ENCODE measurements at regions not wholly inside any gene's neighbourhood (a gene's known extent, or its start where the extent isn't known, plus 50 kb on each side); places are given as distances from the start of the nearest gene placed in this dataset.

- CTCF ChIA-PET: no interaction called here
- no peaks in the 10 kb centered on the region for H4K20me1 ChIP-seq (ENCODE audit: insufficient read depth)
- no peak for TF ChIP-seq CTCF (conservative IDR thresholded peaks at IDR 0.05)
- no peak for TF ChIP-seq EZH2 (IDR thresholded peaks at IDR 0.05; ENCODE audit: low read depth)
- H3F3A ChIP-seq (ENCODE audit: insufficient read depth, low read depth): no peaks in the 10 kb centered on the region
- H3K4me3 ChIP-seq: no peak overlapping the region
- intact Hi-C loops (cut with micrococcal nuclease; ENCODE audit: unreplicated experiment): no loop called here
- no peak overlapping the region for H3K27ac ChIP-seq
- no peaks in the 10 kb centered on the region for H3K36me3 ChIP-seq (ENCODE audit: low read depth)
- no peaks in the 10 kb centered on the region for H3K79me2 ChIP-seq (ENCODE audit: low read depth)
- no peaks in the 10 kb centered on the region for H3K9me3 ChIP-seq (ENCODE audit: insufficient read depth, low read depth)
- no peak overlapping the region for H3K4me2 ChIP-seq
- POLR2A ChIA-PET (ENCODE audit: unreplicated experiment): no interaction called here
- BruUV-seq (replicated peaks): no TSS peak
- H2AFZ ChIP-seq: no peak overlapping the region
- no peak for DNase-seq
- no peaks in the 10 kb centered on the region for H3K4me1 ChIP-seq (replicated peaks; ENCODE audit: insufficient read depth)
- no peaks in the 10 kb centered on the region for H3K9me2 ChIP-seq (ENCODE audit: insufficient read depth)
- H3K27me3 ChIP-seq (ENCODE audit: insufficient read depth, low read depth): no peaks in the 10 kb centered on the region
Observed at GRCh38 chr4:112819729-112820128, 182.8 kb downstream of the LARP7 start.

- no peak overlapping the region for H3K27ac ChIP-seq
- H3K79me2 ChIP-seq (ENCODE audit: low read depth): no peaks in the 10 kb centered on the region
- no peak overlapping the region for H2AFZ ChIP-seq
- H4K20me1 ChIP-seq (ENCODE audit: insufficient read depth): no peaks in the 10 kb centered on the region
- no peak for DNase-seq
- no peaks in the 10 kb centered on the region for H3K9me2 ChIP-seq (ENCODE audit: insufficient read depth)
- no peak overlapping the region for H3K4me3 ChIP-seq
- CTCF ChIA-PET: no interaction called here
- POLR2A ChIA-PET (ENCODE audit: unreplicated experiment): no interaction called here
- H3K9me3 ChIP-seq (ENCODE audit: insufficient read depth, low read depth): no peaks in the 10 kb centered on the region
- TF ChIP-seq EZH2 (IDR thresholded peaks at IDR 0.05; ENCODE audit: low read depth): no peak
- TF ChIP-seq CTCF (conservative IDR thresholded peaks at IDR 0.05): no peak
- no TSS peak for BruUV-seq (replicated peaks)
- H3K36me3 ChIP-seq (ENCODE audit: low read depth): no peaks in the 10 kb centered on the region
- H3K4me1 ChIP-seq (replicated peaks; ENCODE audit: insufficient read depth): no peaks in the 10 kb centered on the region
- intact Hi-C loops (cut with micrococcal nuclease; ENCODE audit: unreplicated experiment): no loop called here
- H3K27me3 ChIP-seq (ENCODE audit: insufficient read depth, low read depth): no peaks in the 10 kb centered on the region
- H3K4me2 ChIP-seq: no peak overlapping the region
- H3F3A ChIP-seq (ENCODE audit: insufficient read depth, low read depth): no peaks in the 10 kb centered on the region
Observed at GRCh38 chr4:112823156-112823555, 186.2 kb downstream of the LARP7 start.

GRCh38 chr4:112823606-112824005, 186.7 kb downstream of the LARP7 start:
- DNase-seq: no peak
- BruUV-seq (replicated peaks): no TSS peak
- Histone ChIP-seq H3K9me2 (ENCODE audit: insufficient read depth) (no peaks in the 10 kb centered on the region), H2AFZ (no peak overlapping the region), H4K20me1 (ENCODE audit: insufficient read depth) (no peaks in the 10 kb centered on the region), H3K9me3 (ENCODE audit: insufficient read depth, low read depth) (no peaks in the 10 kb centered on the region), H3K79me2 (ENCODE audit: low read depth) (no peaks in the 10 kb centered on the region), H3K27ac (no peak overlapping the region), H3K27me3 (ENCODE audit: insufficient read depth, low read depth) (no peaks in the 10 kb centered on the region), H3K4me2 (no peak overlapping the region), H3K36me3 (ENCODE audit: low read depth) (no peaks in the 10 kb centered on the region), H3K4me1 (replicated peaks; ENCODE audit: insufficient read depth) (no peaks in the 10 kb centered on the region), H3K4me3 (no peak overlapping the region), H3F3A (ENCODE audit: insufficient read depth, low read depth) (no peaks in the 10 kb centered on the region)
- ChIA-PET POLR2A (ENCODE audit: unreplicated experiment) (no interaction called here), CTCF (no interaction called here)
- TF ChIP-seq EZH2 (IDR thresholded peaks at IDR 0.05; ENCODE audit: low read depth) (no peak), CTCF (conservative IDR thresholded peaks at IDR 0.05) (no peak)
- intact Hi-C loops (cut with micrococcal nuclease; ENCODE audit: unreplicated experiment): no loop called here
